ENCODE measurements at regions not wholly inside any gene's neighbourhood (a gene's known extent, or its start where the extent isn't known, plus 50 kb on each side); places are given as distances from the start of the nearest gene placed in this dataset.

- H3K27ac ChIP-seq (ENCODE audit: control insufficient read depth, insufficient read depth, low read length): no peak overlapping the region
- no peaks in the 10 kb centered on the region for H4K20me1 ChIP-seq (ENCODE audit: control insufficient read depth, extremely low read depth, insufficient read depth, low read length)
- no peak overlapping the region for H3K4me2 ChIP-seq (ENCODE audit: control insufficient read depth, extremely low read depth, insufficient read depth, low read depth, low read length)
- dilution Hi-C loops (cut with MboI; ENCODE audit: extremely low pct_ligation_motif_present, low sequenced_read_pairs): no loop called here
- no peaks in the 10 kb centered on the region for H3K36me3 ChIP-seq (ENCODE audit: control insufficient read depth in 2 of 2, extremely low read depth in 1 of 2, insufficient read depth in 2 of 2, low read length in 2 of 2)
- no peaks in the 10 kb centered on the region for H3K4me1 ChIP-seq (ENCODE audit: control insufficient read depth, extremely low read depth, insufficient read depth, low read length)
- no peak overlapping the region for H3K4me3 ChIP-seq (ENCODE audit: control insufficient read depth in 2 of 3, extremely low read depth in 1 of 3, insufficient read depth in 2 of 3, low read depth in 1 of 3, low read length in 3 of 3)
- H3K9me1 ChIP-seq (ENCODE audit: control insufficient read depth, extremely low read depth, insufficient read depth, low read length): no peaks in the 10 kb centered on the region
- no peaks in the 10 kb centered on the region for H3K79me2 ChIP-seq (ENCODE audit: control insufficient read depth, insufficient read depth, low read length)
- no peak for FAIRE-seq
- no peak overlapping the region for H2AFZ ChIP-seq (ENCODE audit: control insufficient read depth, low read length)
- H3K27me3 ChIP-seq (ENCODE audit: control insufficient read depth, extremely low read depth, insufficient read depth, low read length): no peaks in the 10 kb centered on the region
- H3K9me3 ChIP-seq (ENCODE audit: control insufficient read depth, low read depth, low read length): no peaks in the 10 kb centered on the region
- no peak for TF ChIP-seq EZH2 (IDR thresholded peaks at IDR 0.05; ENCODE audit: low read length)
- no peak for TF ChIP-seq CTCF (optimal IDR thresholded peaks at IDR 0.05 in 1 of 3, IDR thresholded peaks at IDR 0.05 in 1 of 3, conservative IDR thresholded peaks at IDR 0.05 in 1 of 3; ENCODE audit: extremely low read depth in 1 of 3, insufficient read depth in 2 of 3, low read length in 3 of 3)
- H3K9ac ChIP-seq (ENCODE audit: control insufficient read depth, extremely low read depth, insufficient read depth, low read length): no peak overlapping the region
- DNase-seq (ENCODE audit: low read depth, low spot score): no peak
These were observed 439.9 kb upstream of the TGFBR2 start for GRCh38 chr3:30166535-30166934.

GRCh38 chr3:30167541-30168011 is 438.8 kb upstream of the TGFBR2 start:
- Histone ChIP-seq H3K27me3 (ENCODE audit: control insufficient read depth, extremely low read depth, insufficient read depth, low read length) (no peaks in the 10 kb centered on the region), H2AFZ (ENCODE audit: control insufficient read depth, low read length) (no peak overlapping the region), H3K4me2 (ENCODE audit: control insufficient read depth, extremely low read depth, insufficient read depth, low read depth, low read length) (no peak overlapping the region), H3K9me3 (ENCODE audit: control insufficient read depth, low read depth, low read length) (no peaks in the 10 kb centered on the region), H4K20me1 (ENCODE audit: control insufficient read depth, extremely low read depth, insufficient read depth, low read length) (no peaks in the 10 kb centered on the region), H3K27ac (ENCODE audit: control insufficient read depth, insufficient read depth, low read length) (no peak overlapping the region), H3K9ac (ENCODE audit: control insufficient read depth, extremely low read depth, insufficient read depth, low read length) (no peak overlapping the region), H3K36me3 (ENCODE audit: control insufficient read depth in 2 of 2, extremely low read depth in 1 of 2, insufficient read depth in 2 of 2, low read length in 2 of 2) (no peaks in the 10 kb centered on the region), H3K79me2 (ENCODE audit: control insufficient read depth, insufficient read depth, low read length) (no peaks in the 10 kb centered on the region), H3K4me3 (ENCODE audit: control insufficient read depth in 2 of 3, extremely low read depth in 1 of 3, insufficient read depth in 2 of 3, low read depth in 1 of 3, low read length in 3 of 3) (no peak overlapping the region), H3K9me1 (ENCODE audit: control insufficient read depth, extremely low read depth, insufficient read depth, low read length) (no peaks in the 10 kb centered on the region), H3K4me1 (ENCODE audit: control insufficient read depth, extremely low read depth, insufficient read depth, low read length) (no peaks in the 10 kb centered on the region)
- FAIRE-seq: no peak
- DNase-seq (ENCODE audit: low read depth, low spot score): no peak
- dilution Hi-C loops (cut with MboI; ENCODE audit: extremely low pct_ligation_motif_present, low sequenced_read_pairs): no loop called here
- no peak for TF ChIP-seq EZH2 (IDR thresholded peaks at IDR 0.05; ENCODE audit: low read length)
- TF ChIP-seq CTCF (optimal IDR thresholded peaks at IDR 0.05 in 1 of 3, IDR thresholded peaks at IDR 0.05 in 1 of 3, conservative IDR thresholded peaks at IDR 0.05 in 1 of 3; ENCODE audit: extremely low read depth in 1 of 3, insufficient read depth in 2 of 3, low read length in 3 of 3): no peak
